HepG2 (cell line): ENCODE measurements at regions not wholly inside any gene's neighbourhood (a gene's known extent, or its start where the extent isn't known, plus 50 kb on each side); places are given as distances from the start of the nearest gene placed in this dataset.

Source experiments
- ATAC-seq: fragments of 200-7000 bp; cut with Tn5 transposase; 3 replicates; pipeline ENCODE4 v1.9.1; 2020; ENCODE audit warnings: mild to moderate bottlenecking, moderate library complexity
- BruUV-seq: library from RNA; stranded (reverse); fragments of 400-500 nt; replicated peaks from 2 replicates; lab custom pipeline; 2021; lab: Mats Ljungman, UMichigan
- CTCF ChIA-PET: fragments of 300-600 bp; formaldehyde crosslinking; extraction: SDS; loops from one replicate; lab custom pipeline; 2021; ENCODE audit warnings: low total read pairs, inconsistent platforms, low intra/inter-chr PET ratio; lab: Yijun Ruan, JAX
- POLR2A ChIA-PET: fragments of 350-600 bp; sonication (Branson Sonifier 250); formaldehyde crosslinking; loops from one replicate; lab custom pipeline; 2020; ENCODE audit warnings: antibody characterized with exemption, inconsistent platforms; lab: Yijun Ruan, JAX
- DNase-seq: peaks from one replicate; pipeline ENCODE4 v3.0.0-alpha.2; 2015; ENCODE audit warnings: low spot score
- FAIRE-seq: peaks from 3 replicates; lab custom pipeline; 2011; peaks lifted over from hg19 to GRCh38; lab: Jason Lieb, UNC
- H2AFZ ChIP-seq: one replicate; pipeline ENCODE4 v1.6.1; 2011; ENCODE audit warnings: low read length, inconsistent platforms
- H3K27ac ChIP-seq: fragments of 300-600 bp; 3 replicates; pipeline ENCODE4 v1.8.0; 2011; ENCODE audit warnings: mixed run types, mild to moderate bottlenecking, mixed read lengths, low read length, inconsistent platforms; ENCODE audit not compliant: insufficient read depth; ENCODE audit errors: extremely low read length
- H3K27me3 ChIP-seq, 2 experiments: fragments of 200-600 bp in 1 of 2; 2 replicates in 1 of 2; 3 replicates in 1 of 2; pipeline versions ENCODE4 v1.6.0 to v1.8.0; 2011; ENCODE audit warnings: low read length in 2 of 2, mild to moderate bottlenecking in 2 of 2, moderate library complexity in 2 of 2, inconsistent platforms in 1 of 2; ENCODE audit not compliant: insufficient read depth in 2 of 2, control insufficient read depth in 1 of 2
- H3K36me3 ChIP-seq, 2 experiments: fragments of 200-600 bp in 1 of 2; replicated peaks in 1 of 2; 2 replicates in 1 of 2; 3 replicates in 1 of 2; pipeline versions ENCODE4 v1.5.1 to v1.8.0; 2011; ENCODE audit warnings: low read length in 2 of 2, inconsistent platforms in 1 of 2; ENCODE audit not compliant: insufficient read depth in 2 of 2, control insufficient read depth in 1 of 2
- H3K4me1 ChIP-seq: 2 replicates; pipeline ENCODE4 v1.5.1; 2012; ENCODE audit warnings: low read length, inconsistent platforms; ENCODE audit not compliant: insufficient read depth
- H3K4me2 ChIP-seq: 2 replicates; pipeline ENCODE4 v1.6.0; 2011; ENCODE audit warnings: low read depth, low read length, inconsistent platforms
- H3K4me3 ChIP-seq, 3 experiments: fragments of 200-600 bp in 1 of 3; sonication (generic), shearing (Covaris generic) in 1 of 3; replicated peaks in 1 of 3; 2 replicates each; pipeline ENCODE4 v1.5.1; 2011 to 2016; ENCODE audit warnings: low read length in 3 of 3, inconsistent platforms in 2 of 3, low read depth in 2 of 3, mild to moderate bottlenecking in 2 of 3, control low read depth in 1 of 3, mixed read lengths in 1 of 3; ENCODE audit not compliant: insufficient read depth in 1 of 3
- H3K79me2 ChIP-seq: one replicate; pipeline ENCODE4 v1.6.1; 2011; ENCODE audit warnings: low read length, inconsistent platforms; ENCODE audit not compliant: insufficient read depth
- H3K9ac ChIP-seq: 2 replicates; pipeline ENCODE4 v1.6.0; 2011; ENCODE audit warnings: mild to moderate bottlenecking, low read depth, low read length, inconsistent platforms; ENCODE audit not compliant: insufficient read depth
- H3K9me3 ChIP-seq: 2 replicates; pipeline ENCODE4 v1.5.1; 2012; ENCODE audit warnings: mild to moderate bottlenecking, low read length
- H4K20me1 ChIP-seq: 2 replicates; pipeline ENCODE4 v1.6.0; 2011; ENCODE audit warnings: inconsistent platforms, mild to moderate bottlenecking, low read length, moderate library complexity; ENCODE audit not compliant: insufficient read depth
- CEBPG ChIP-seq: IDR thresholded peaks from 2 replicates; pipeline ENCODE4 v1.6.1; 2016
- MLX ChIP-seq: IDR thresholded peaks from 2 replicates; pipeline ENCODE4 v1.6.1; 2016
- MYC ChIP-seq: sonication (generic); formaldehyde crosslinking; IDR thresholded peaks from 2 replicates; pipeline ENCODE4 v1.9.0; 2021; ENCODE audit warnings: missing genetic modification reagents, borderline replicate concordance
- NRL ChIP-seq: sonication (generic); formaldehyde crosslinking; IDR thresholded peaks from 2 replicates; pipeline ENCODE4 v1.5.0; 2020; ENCODE audit warnings: missing genetic modification reagents, mild to moderate bottlenecking, moderate library complexity, borderline replicate concordance
- PRDM10 ChIP-seq: sonication (generic); formaldehyde crosslinking; IDR thresholded peaks from 2 replicates; pipeline ENCODE4 v1.4.0; 2020; ENCODE audit warnings: low read depth, missing genetic modification reagents
- RAD51 ChIP-seq: fragments of 450-650 bp; IDR thresholded peaks from 2 replicates; pipeline ENCODE4 v1.6.1; 2016; ENCODE audit warnings: borderline replicate concordance
- SNAPC5 ChIP-seq: sonication (generic); formaldehyde crosslinking; IDR thresholded peaks from 2 replicates; pipeline ENCODE4 v1.8.1; 2023; ENCODE audit warnings: mild to moderate bottlenecking, missing genetic modification reagents, borderline replicate concordance
- TBX2 ChIP-seq: sonication (generic); formaldehyde crosslinking; IDR thresholded peaks from 2 replicates; pipeline ENCODE4 v1.5.0; 2020; ENCODE audit warnings: missing genetic modification reagents, mild to moderate bottlenecking, borderline replicate concordance
- ZBTB10 ChIP-seq: sonication (generic); formaldehyde crosslinking; IDR thresholded peaks from 2 replicates; pipeline ENCODE4 v1.4.0; 2020; ENCODE audit warnings: missing genetic modification reagents, borderline replicate concordance
- ZBTB44 ChIP-seq: sonication (generic); formaldehyde crosslinking; IDR thresholded peaks from 2 replicates; pipeline ENCODE4 v1.4.0; 2020; ENCODE audit warnings: missing genetic modification reagents
- ZIK1 ChIP-seq: sonication (generic); formaldehyde crosslinking; IDR thresholded peaks from 2 replicates; pipeline ENCODE4 v1.5.0; 2020; ENCODE audit warnings: mild to moderate bottlenecking, low read depth, missing genetic modification reagents, borderline replicate concordance
- WGBS: methylation state at CpG from one replicate; pipeline ENCODE4 v1.1.6; 2017; ENCODE audit warnings: low lambda C conversion rate; 5-methylcytosine and 5-hydroxymethylcytosine counted together
- in situ Hi-C: cut with HindIII; loops from 2 replicates; pipeline ENCODE4 v1.10.0; 2017; ENCODE audit warnings: low pct_unique_long_range_greater_than_20kb; ENCODE audit not compliant: extremely low pct_ligation_motif_present
- intact Hi-C: fragments of 100-400 bp; cut with micrococcal nuclease; formaldehyde crosslinking; loops from one replicate; pipeline ENCODE4 v1.10.0; 2022; ENCODE audit not compliant: unreplicated experiment

- WGBS = 9% methylated on average over 6 of the region's 6 CpGs
- Histone ChIP-seq H3K4me2 (no peak overlapping the region), H3K9ac (no peak overlapping the region), H3K4me1 (no peaks in the 10 kb centered on the region), H3K27ac (no peak overlapping the region), H3K27me3 (no peaks in the 10 kb centered on the region), H4K20me1 (no peaks in the 10 kb centered on the region), H3K36me3 (no peaks in the 10 kb centered on the region), H3K9me3 (no peaks in the 10 kb centered on the region), H3K4me3 (no peak overlapping the region), H3K79me2 (no peaks in the 10 kb centered on the region), H2AFZ (no peak overlapping the region)
- no peak for ATAC-seq
- intact Hi-C loops (no loop called here), in situ Hi-C loops (no loop called here)
- no peak for FAIRE-seq
- CTCF ChIA-PET = no interaction called here
- BruUV-seq = no TSS peak
- no peak for TF ChIP-seq ZBTB44 (CRISPR knock-in tag)
- TF ChIP-seq MLX (CRISPR knock-in tag) = no peak
- TF ChIP-seq ZIK1 (CRISPR knock-in tag) = no peak
- no peak for TF ChIP-seq CEBPG
- no peak for TF ChIP-seq ZBTB10 (CRISPR knock-in tag)
- no peak for TF ChIP-seq NRL (CRISPR knock-in tag)
- no peak for TF ChIP-seq PRDM10 (CRISPR knock-in tag)
- no peak for TF ChIP-seq MYC (CRISPR knock-in tag)
- TF ChIP-seq TBX2 (CRISPR knock-in tag) = no peak
- TF ChIP-seq RAD51 = no peak
- TF ChIP-seq SNAPC5 = no peak
- no peak for DNase-seq
- POLR2A ChIA-PET = no interaction called here
Observed at GRCh38 chr11:105399511-105399910, 210.4 kb upstream of the GRIA4 start.
